Lower lobe of right lung (tissue), 2 donors: ENCODE measurements at regions not wholly inside any gene's neighbourhood (a gene's known extent, or its start where the extent isn't known, plus 50 kb on each side); places are given as distances from the start of the nearest gene placed in this dataset.
"Not testable (repeated sequence)": the region's sequence is repeated elsewhere in the genome, so short reads cannot be mapped to it uniquely, and the experiment has no call there.

Experiments
- ATAC-seq, 2 donors: fragments of 200-7000 bp; cut with Tn5 transposase; one replicate each; pipeline ENCODE4 v1.9.1; 2020 to 2022; ENCODE audit warnings: mild to moderate bottlenecking in 2 of 2, moderate library complexity in 2 of 2
- DNase-seq: peaks from one replicate; pipeline ENCODE4 v3.0.0-alpha.2; 2020
- H3K27ac ChIP-seq: fragments of 200-600 bp; one replicate; pipeline ENCODE4 v1.8.0; 2022
- H3K27me3 ChIP-seq: fragments of 200-600 bp; one replicate; pipeline ENCODE4 v1.8.0; 2022; ENCODE audit warnings: low read depth
- H3K36me3 ChIP-seq: fragments of 200-600 bp; one replicate; pipeline ENCODE4 v1.8.0; 2022; ENCODE audit warnings: mild to moderate bottlenecking
- H3K4me1 ChIP-seq: fragments of 200-600 bp; one replicate; pipeline ENCODE4 v1.8.0; 2022
- H3K4me3 ChIP-seq: fragments of 200-600 bp; one replicate; pipeline ENCODE4 v1.8.0; 2022; ENCODE audit warnings: mild to moderate bottlenecking
- H3K9me3 ChIP-seq: fragments of 200-600 bp; one replicate; pipeline ENCODE4 v1.8.0; 2022
- intact Hi-C: fragments of 100-400 bp; cut with DNase I; formaldehyde crosslinking; loops from one replicate; pipeline ENCODE4 v1.11.0; 2022
- TF ChIP-seq, protein P1 (sequence below): fragments of 200-600 bp; IDR thresholded peaks from one replicate; pipeline ENCODE4 v1.8.0; 2022; ENCODE audit warnings: antibody characterized with exemption, mild to moderate bottlenecking
- donor health status: DM: no; HTN: yes; CAD: no; lungs with severe emphysema.

DNA sequence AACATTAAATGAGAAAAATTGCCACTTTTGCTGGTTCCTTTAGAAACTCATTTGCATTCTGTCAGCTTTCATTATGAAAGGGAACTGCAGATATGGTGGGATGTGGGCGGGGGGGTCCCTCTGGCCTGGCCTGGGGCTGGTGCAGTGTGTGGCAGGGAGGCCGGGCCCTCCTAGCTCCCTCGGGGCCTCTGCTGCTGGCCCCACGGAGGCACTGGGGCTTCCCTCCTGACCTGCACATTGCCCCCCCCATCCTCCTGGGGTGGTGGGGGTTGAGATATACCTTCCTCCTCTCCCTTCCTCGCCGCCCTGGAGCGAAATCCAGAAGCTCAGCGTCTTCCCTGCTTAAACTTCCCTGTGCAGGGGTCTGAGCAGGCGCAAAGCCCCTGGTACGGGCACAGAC, 1005.9 kb downstream of the BRD1 start:
- no peaks in the 10 kb centered on the region for H3K36me3 ChIP-seq
- ATAC-seq (no peak), DNase-seq (no peak)
- no peaks in the 10 kb centered on the region for H3K4me1 ChIP-seq
- intact Hi-C loops, result no loop called here
- no peak overlapping the region for H3K27ac ChIP-seq
- TF ChIP-seq, protein P1, sequence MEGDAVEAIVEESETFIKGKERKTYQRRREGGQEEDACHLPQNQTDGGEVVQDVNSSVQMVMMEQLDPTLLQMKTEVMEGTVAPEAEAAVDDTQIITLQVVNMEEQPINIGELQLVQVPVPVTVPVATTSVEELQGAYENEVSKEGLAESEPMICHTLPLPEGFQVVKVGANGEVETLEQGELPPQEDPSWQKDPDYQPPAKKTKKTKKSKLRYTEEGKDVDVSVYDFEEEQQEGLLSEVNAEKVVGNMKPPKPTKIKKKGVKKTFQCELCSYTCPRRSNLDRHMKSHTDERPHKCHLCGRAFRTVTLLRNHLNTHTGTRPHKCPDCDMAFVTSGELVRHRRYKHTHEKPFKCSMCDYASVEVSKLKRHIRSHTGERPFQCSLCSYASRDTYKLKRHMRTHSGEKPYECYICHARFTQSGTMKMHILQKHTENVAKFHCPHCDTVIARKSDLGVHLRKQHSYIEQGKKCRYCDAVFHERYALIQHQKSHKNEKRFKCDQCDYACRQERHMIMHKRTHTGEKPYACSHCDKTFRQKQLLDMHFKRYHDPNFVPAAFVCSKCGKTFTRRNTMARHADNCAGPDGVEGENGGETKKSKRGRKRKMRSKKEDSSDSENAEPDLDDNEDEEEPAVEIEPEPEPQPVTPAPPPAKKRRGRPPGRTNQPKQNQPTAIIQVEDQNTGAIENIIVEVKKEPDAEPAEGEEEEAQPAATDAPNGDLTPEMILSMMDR, result no peak
- no peak overlapping the region for H3K4me3 ChIP-seq
- H3K27me3 ChIP-seq, result peaks cover 38% of the 10 kb centered on the region
- H3K9me3 ChIP-seq, result no peaks in the 10 kb centered on the region

DNA sequence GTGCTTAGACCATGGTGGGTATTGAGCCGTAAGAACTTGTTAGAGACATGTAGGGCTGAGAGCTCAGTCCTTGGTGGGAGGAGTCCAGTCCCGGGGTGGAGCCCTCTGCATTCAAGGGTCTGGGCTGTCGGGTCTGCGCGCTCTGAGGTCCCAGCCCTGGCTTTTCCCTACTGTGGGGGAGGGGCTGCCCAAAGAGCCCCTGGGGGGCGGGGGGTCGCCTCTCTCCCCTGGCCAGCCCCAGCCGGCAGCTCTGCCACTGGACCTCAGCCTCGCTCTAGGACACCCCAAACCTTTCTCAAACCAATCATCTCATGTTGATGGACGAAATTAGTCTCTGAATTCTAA, 1006.4 kb downstream of the BRD1 start:
- DNase-seq (no peak), ATAC-seq (no peak)
- intact Hi-C loops, result no loop called here
- Histone ChIP-seq H3K27ac (no peak overlapping the region), H3K4me3 (no peak overlapping the region), H3K27me3 (peaks cover 34% of the 10 kb centered on the region), H3K9me3 (no peaks in the 10 kb centered on the region), H3K4me1 (no peaks in the 10 kb centered on the region), H3K36me3 (no peaks in the 10 kb centered on the region)
- TF ChIP-seq, protein P1, result no peak

DNA sequence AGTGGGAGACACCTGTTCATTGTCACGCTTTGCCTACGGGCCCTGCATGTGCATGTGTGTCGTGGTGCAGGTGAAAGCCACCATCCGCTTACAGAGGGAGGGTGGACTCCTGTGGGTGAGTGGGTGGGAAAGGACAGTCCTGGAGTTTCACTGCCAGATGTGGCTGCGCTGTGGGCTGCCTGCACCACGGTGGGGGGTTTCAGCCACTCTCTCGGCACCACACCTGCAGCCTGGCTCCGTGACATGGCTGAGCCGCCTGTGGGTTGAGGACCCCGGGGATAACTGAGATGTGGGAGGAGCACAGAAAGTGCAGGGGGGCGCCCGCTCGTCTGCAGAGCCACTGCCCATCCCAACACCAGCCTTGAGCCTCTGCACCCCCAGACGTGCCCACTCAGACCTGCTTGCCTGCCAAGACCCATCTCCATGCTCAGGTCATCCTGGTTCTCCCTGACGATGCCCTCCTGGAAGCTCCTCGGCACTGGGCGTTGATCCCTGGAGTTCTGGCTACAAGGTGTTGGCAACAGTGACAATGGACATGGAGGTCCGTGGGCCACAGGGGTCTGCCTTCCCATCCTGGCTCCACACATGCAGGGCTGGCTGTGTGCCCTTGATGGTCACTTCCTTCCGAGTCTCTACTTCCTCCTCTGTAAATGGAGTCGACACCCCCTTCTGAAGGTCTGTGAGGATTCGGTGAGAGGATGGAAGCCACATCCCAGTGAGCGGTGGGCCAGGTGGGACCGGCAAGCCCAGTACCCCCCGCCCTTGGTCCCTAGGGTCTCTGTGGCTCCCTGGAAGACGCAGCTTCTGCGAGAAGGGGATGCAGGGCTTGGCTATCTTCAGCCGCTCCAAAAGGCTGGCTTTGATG, 1007.0 kb downstream of the BRD1 start:
- Histone ChIP-seq H3K4me3 (no peak overlapping the region), H3K36me3 (no peaks in the 10 kb centered on the region), H3K9me3 (no peaks in the 10 kb centered on the region), H3K4me1 (no peaks in the 10 kb centered on the region), H3K27ac (no peak overlapping the region), H3K27me3 (peaks cover 29% of the 10 kb centered on the region)
- intact Hi-C loops, result no loop called here
- TF ChIP-seq, protein P1, result no peak
- ATAC-seq, result no peak
- DNase-seq, result no peak

DNA sequence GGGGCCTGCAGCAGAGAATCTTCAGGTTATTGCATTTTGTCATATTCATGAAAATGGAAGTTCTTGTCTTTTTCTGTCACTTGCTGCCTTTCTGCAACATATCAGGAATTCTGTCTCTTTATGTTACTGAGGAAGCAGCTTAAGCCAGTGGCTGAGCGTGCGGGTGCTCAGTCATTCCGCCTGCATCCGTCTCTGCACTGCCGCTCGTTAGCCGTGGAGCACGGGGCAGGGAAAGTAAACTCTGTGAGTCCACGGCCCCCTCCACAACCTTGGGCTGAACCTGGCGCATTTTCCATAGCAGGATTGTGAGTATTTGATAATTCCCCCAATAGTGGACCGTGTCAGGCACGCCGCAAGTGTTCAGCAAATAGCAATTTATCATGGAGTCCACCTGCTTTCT, 1007.7 kb downstream of the BRD1 start:
- intact Hi-C loops, result no loop called here
- no peak for DNase-seq
- Histone ChIP-seq H3K27ac (no peak overlapping the region), H3K27me3 (peaks cover 27% of the 10 kb centered on the region), H3K4me1 (no peaks in the 10 kb centered on the region), H3K9me3 (no peaks in the 10 kb centered on the region), H3K4me3 (no peak overlapping the region), H3K36me3 (no peaks in the 10 kb centered on the region)
- TF ChIP-seq, protein P1, result no peak
- no peak for ATAC-seq

DNA sequence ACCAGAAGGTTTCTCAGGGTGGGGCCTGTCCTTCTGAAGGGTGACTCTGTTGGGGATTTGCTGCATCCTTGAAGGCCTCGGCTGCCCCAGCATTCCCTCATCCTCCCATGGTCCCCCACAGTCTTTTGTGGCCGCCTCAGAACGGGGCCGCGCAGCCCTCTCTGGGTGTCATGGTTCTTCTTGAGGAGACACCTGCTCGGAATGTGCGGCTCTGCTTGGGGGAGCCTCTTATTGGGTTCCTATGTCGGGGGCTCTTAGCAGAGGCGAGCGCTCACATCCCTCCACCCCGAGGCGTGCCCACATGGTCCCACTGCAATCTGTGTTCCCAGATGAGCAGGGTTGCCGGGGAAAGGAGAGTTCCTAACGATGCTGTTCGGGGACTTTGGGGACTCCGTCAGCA, 1008.4 kb downstream of the BRD1 start:
- Histone ChIP-seq H3K4me3 (no peak overlapping the region), H3K27ac (no peak overlapping the region), H3K27me3 (peaks cover 24% of the 10 kb centered on the region), H3K36me3 (no peaks in the 10 kb centered on the region), H3K9me3 (no peaks in the 10 kb centered on the region), H3K4me1 (no peaks in the 10 kb centered on the region)
- intact Hi-C loops, result no loop called here
- TF ChIP-seq, protein P1, result no peak
- ATAC-seq, result no peak
- DNase-seq, result no peak

DNA sequence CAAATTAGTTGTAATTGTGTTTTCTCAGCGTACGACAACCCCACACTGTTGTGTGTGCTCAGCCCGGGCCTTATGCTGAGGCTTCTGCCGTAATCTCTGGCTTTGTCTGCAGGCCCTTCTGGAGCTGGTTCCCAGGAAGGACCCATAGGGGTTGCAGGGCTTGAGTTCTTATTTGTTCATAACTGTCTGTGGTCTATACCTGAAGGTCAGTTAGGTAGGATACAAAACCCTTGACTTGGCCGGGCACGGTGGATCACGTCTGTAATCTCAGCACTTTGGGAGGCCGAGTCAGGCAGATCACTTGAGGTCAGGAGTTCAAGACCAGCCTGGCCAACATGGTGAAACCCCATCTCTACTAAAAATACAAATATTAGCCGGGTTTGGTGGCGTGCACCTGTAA, 1010.2 kb downstream of the BRD1 start:
- DNase-seq, H3K9me3 ChIP-seq, H3K27ac ChIP-seq, intact Hi-C loops, H3K36me3 ChIP-seq, H3K4me3 ChIP-seq, H3K4me1 ChIP-seq, ATAC-seq: not testable (repeated sequence)
- peaks cover 16% of the 10 kb centered on the region for H3K27me3 ChIP-seq
